ENCODE measurements at regions not wholly inside any gene's neighbourhood (a gene's known extent, or its start where the extent isn't known, plus 50 kb on each side); places are given as distances from the start of the nearest gene placed in this dataset.

DNA sequence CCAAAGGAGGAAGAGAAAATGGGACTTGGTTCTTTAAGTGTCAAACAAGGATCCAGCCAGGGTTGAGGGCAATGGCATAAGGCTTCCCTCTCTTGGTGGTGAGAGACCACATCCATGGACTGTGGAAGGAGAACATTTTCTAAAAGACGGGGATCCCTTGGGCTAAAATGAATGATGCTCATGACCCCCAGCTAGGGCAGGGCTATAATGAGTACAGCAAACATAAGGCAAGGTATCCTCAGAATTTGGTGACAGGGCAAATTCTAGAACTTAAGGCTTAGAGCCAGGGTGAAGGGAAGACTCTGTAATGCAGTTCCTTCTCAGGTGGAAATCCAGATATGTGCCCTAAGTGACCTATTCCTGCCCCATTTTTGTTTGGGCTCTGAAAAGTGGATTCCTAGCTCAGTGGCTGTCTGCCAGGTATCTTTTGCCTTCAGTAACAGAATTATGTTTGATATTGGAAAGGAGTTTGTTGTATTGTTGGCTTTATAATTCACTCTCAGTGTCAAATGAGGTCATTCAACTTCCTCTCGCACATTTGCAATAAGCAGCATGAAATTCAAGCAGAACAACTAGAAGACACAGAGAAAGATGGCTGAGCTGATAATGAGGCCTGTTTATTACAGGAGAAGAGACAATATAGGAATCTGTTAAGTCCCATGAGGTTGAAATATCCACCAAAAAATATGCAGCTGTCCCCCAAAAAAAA, 76.8 kb downstream of the DAD1 start:
- TF ChIP-seq YY1 (IDR thresholded peaks at IDR 0.05; ENCODE audit: insufficient read depth, insufficient read length) = no peak
- TF ChIP-seq ZNF274 (IDR thresholded peaks at IDR 0.05; ENCODE audit: low read depth, low read length) = no peak
- no peak for TF ChIP-seq SUZ12 (IDR thresholded peaks at IDR 0.05; ENCODE audit: extremely low read depth, insufficient read depth, insufficient read length)

Data from NT2/D1 (cell line).